AG09309 (cell line): ENCODE measurements at regions not wholly inside any gene's neighbourhood (a gene's known extent, or its start where the extent isn't known, plus 50 kb on each side); places are given as distances from the start of the nearest gene placed in this dataset.

Source experiments
- DNase-seq: peaks from one replicate; pipeline ENCODE4 v3.0.0-alpha.2; 2010; ENCODE audit warnings: low read depth
- H3K4me3 ChIP-seq: 2 replicates; pipeline ENCODE4 v1.5.1; 2011; ENCODE audit warnings: mild to moderate bottlenecking, low read depth, low read length, moderate library complexity; ENCODE audit not compliant: control insufficient read depth
- TF ChIP-seq, protein P1 (sequence below): IDR thresholded peaks from 2 replicates; pipeline ENCODE4 v1.5.1; 2011; ENCODE audit warnings: mild to moderate bottlenecking, low read depth, low read length, inconsistent platforms; ENCODE audit not compliant: insufficient read depth, control insufficient read depth; ENCODE audit errors: missing control alignments

DNA sequence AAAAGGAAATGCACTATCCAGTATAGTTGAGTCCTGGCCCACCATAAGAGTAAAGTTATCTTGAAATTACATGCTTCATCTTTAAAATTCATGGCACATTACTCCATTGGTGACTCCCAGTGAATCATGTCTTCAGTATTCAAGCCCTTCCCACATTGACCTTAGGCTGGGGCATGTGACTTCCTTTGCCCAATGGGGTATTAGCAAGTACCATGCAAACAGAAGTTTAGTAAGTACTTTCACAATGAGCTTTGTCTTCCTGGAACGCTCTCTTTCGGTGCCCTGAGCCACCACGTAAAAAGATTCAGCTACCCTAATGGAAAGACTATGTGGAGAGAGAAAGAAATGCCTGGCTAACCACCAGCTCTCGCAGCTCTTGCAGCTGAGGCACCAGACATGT lies 235.4 kb downstream of the HNRNPD start:
- no peak for DNase-seq
- H3K4me3 ChIP-seq: no peak overlapping the region
- TF ChIP-seq, protein P1, sequence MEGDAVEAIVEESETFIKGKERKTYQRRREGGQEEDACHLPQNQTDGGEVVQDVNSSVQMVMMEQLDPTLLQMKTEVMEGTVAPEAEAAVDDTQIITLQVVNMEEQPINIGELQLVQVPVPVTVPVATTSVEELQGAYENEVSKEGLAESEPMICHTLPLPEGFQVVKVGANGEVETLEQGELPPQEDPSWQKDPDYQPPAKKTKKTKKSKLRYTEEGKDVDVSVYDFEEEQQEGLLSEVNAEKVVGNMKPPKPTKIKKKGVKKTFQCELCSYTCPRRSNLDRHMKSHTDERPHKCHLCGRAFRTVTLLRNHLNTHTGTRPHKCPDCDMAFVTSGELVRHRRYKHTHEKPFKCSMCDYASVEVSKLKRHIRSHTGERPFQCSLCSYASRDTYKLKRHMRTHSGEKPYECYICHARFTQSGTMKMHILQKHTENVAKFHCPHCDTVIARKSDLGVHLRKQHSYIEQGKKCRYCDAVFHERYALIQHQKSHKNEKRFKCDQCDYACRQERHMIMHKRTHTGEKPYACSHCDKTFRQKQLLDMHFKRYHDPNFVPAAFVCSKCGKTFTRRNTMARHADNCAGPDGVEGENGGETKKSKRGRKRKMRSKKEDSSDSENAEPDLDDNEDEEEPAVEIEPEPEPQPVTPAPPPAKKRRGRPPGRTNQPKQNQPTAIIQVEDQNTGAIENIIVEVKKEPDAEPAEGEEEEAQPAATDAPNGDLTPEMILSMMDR: no peak

DNA sequence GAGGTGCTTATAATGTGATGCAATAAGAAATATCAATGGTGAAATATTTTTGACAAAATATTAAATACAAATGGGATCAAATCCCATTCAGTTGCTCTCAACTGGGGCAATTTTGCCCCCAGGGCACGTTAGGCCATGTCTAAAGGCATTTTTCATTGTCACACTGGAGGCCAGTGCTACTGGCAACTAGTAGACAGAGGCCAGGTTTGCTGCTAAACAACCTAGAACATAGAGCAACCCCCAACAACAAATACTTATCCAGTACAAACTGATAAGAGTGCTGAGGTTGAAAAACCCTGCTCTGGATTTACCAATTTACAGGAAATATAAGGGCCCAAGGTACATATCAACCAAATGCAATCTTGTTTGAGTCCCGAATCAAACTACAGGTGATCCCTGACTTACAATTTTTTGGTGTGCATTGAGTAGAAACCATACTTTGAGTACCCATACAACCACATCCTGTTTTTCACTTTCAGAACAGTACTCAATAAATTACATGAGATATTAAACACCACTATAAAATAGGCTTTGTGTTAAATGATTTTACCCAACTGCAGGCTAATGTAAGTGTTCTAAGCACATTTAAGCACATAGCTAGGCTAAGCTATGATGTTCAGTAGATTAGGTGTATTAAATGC lies 237.5 kb downstream of the HNRNPD start:
- TF ChIP-seq, protein P1: no peak
- no peak for DNase-seq

GRCh38 chr4:82128355-82128754 lies 245.4 kb downstream of the HNRNPD start:
- TF ChIP-seq, protein P1: no peak
- H3K4me3 ChIP-seq: no peak overlapping the region
- DNase-seq: no peak

More for the DNA sequence above, 237.5 kb downstream of the HNRNPD start:
- no peak overlapping the region for H3K4me3 ChIP-seq

DNA sequence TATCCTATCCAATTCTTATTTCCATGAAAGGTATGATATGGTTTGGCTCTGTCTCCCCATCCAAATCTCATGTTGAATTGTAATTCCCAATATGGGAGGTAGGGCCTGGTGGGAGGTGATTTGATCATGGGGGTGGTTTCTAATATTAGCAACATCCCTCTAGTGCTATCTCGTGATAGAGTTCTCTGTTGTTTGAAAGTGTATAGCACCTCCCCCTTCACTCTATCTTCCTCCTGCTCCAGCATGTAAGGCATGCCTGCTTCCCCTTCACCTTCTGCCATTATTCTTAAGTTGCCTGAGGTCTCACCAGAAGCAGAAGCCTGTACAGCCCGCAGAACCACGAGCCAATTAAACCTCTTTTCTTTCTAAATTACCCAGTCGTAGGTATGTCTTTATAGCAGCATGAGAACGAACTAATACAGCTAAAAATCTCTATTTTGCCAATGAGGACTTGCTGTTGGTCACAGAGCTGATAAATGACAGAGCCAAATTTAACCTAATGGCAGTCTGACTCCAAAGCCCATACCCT lies 247.2 kb downstream of the HNRNPD start:
- no peak for DNase-seq
- TF ChIP-seq, protein P1: no peak
- H3K4me3 ChIP-seq: no peak overlapping the region

- DNase-seq: no peak
- H3K4me3 ChIP-seq: no peak overlapping the region
- TF ChIP-seq, protein P1: no peak
Observed at GRCh38 chr4:82125787-82126297, 247.9 kb downstream of the HNRNPD start.

GRCh38 chr4:82124932-82125786 lies 248.6 kb downstream of the HNRNPD start:
- H3K4me3 ChIP-seq: no peak overlapping the region
- TF ChIP-seq, protein P1: no peak
- DNase-seq: no peak
